Activated CD8-positive, alpha-beta memory T cell treated with anti-CD3 and anti-CD28 coated beads for 1 hour (primary cell): ENCODE measurements at regions not wholly inside any gene's neighbourhood (a gene's known extent, or its start where the extent isn't known, plus 50 kb on each side); places are given as distances from the start of the nearest gene placed in this dataset.

Experiments used
- DNase-seq, 2 donors: peaks; one replicate each; pipeline ENCODE4 v3.0.0-alpha.2; 2020; ENCODE audit warnings: low read depth in 1 of 2; ENCODE audit errors: extremely low read depth in 1 of 2

DNA sequence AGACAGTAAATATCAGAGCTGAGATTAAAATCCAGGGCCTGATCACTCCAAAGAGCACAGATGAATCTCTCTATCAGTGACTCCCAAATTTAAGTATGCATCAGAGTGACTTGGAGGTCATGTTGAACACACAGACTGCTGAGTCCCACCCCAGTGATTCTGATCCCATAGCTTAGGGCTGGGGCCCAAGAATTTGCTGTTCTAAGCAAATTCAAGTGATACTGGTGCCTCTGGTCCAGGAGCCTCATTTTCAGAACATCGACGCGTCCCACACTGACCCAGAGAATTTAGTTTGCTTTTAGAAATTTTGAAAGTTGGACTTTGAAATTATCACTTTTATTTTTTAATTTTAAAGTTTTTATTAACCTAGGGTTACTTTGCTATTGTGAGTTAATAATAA, 72.7 kb upstream of the NETO1 start:
- no peak for DNase-seq

DNA sequence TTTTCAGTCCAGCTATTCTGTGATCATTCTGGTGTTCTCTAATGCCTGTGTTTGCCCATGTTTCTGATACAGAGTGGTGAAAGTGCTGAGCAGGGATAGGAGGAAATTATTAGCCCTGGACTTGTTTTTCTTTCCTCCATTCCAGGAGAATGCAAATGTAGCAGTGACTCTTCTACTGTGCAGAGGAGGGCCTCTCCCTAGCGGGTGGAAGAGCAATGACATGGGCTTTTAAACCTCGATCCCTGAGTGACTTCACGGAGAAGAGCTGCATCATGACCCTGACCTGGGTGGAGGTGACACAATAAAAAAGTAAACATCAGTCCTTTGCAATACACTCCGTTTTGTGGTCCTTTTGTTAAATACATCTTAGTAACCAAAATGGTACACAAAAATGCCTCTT, 68.0 kb upstream of the NETO1 start:
- no peak for DNase-seq

DNA sequence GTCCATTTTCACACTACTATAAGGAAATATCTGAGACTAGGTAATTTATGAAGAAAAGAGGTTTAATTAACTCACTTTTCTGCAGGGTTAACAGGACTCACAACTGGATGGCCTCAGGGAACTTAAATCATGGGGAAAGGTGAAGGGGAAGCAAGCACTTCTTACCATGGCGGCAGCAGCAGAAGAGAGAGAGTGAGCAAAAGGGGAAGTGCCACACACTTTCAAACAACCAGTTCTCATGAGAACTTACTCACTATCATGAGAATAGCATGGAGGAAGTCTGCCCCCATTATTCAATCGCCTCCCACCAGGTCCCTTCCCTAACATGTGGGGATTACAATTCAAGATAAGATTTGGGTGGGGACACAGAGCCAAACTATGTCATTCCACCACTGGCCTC, 55.1 kb upstream of the NETO1 start:
- no peak for DNase-seq
